ENCODE measurements at regions not wholly inside any gene's neighbourhood (a gene's known extent, or its start where the extent isn't known, plus 50 kb on each side); places are given as distances from the start of the nearest gene placed in this dataset.

DNA sequence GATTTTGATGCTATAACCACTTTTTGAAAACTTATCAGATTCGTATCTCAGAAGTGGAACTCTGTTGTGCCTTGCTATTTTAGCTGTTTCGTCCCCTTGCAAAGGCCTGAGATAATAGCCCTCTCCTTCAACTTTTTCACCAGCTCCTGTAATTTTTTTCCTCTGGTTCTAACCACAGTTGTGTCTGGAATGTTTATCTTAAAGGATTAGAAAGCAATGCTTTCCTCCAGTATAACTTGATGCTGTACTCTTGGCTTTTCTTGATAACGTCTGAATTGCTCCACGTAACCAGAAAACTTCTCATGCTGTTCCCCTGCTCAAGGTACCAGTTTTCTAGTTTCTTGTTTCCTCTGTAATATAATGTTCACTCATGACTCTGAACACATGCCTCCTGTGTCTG is 209.4 kb downstream of the DTWD2 start:
- Histone ChIP-seq H3K4me3 (no peak overlapping the region), H3K27me3 (ENCODE audit: low read depth) (no peaks in the 10 kb centered on the region)

DNA sequence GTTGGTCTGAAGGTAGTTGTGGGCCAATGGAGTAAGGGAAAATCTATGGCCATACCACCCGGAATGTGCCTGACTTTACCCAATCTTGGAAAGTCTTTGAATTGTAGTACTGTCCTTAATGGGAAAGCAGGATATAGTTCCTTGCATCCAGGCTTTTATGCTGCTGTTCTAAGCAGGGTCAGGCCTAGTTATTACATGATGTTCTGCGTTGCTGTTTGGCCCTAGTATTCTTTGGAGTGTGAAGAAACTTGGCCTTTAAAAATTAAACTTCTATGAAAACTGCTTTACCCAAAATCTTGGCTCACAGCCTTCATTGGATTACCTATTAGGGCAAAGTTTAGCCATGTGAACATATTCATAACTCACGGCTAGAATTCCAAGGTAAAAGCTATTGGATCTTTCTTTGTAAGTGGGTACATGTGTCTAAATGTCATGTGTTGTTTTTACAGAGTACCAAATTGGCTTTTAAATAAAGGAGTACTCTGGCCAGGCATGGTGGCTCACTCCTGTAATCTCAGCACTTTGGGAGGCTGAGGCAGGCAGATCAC is 211.1 kb downstream of the DTWD2 start:
- Histone ChIP-seq H3K27ac (replicated peaks) (no peak overlapping the region), H3K36me3 (no peaks in the 10 kb centered on the region), H3K4me1 (no peaks in the 10 kb centered on the region), H3K9me3 (replicated peaks) (no peaks in the 10 kb centered on the region), H3K27me3 (ENCODE audit: low read depth) (no peaks in the 10 kb centered on the region), H3K4me3 (no peak overlapping the region)
- TF ChIP-seq, protein P1, sequence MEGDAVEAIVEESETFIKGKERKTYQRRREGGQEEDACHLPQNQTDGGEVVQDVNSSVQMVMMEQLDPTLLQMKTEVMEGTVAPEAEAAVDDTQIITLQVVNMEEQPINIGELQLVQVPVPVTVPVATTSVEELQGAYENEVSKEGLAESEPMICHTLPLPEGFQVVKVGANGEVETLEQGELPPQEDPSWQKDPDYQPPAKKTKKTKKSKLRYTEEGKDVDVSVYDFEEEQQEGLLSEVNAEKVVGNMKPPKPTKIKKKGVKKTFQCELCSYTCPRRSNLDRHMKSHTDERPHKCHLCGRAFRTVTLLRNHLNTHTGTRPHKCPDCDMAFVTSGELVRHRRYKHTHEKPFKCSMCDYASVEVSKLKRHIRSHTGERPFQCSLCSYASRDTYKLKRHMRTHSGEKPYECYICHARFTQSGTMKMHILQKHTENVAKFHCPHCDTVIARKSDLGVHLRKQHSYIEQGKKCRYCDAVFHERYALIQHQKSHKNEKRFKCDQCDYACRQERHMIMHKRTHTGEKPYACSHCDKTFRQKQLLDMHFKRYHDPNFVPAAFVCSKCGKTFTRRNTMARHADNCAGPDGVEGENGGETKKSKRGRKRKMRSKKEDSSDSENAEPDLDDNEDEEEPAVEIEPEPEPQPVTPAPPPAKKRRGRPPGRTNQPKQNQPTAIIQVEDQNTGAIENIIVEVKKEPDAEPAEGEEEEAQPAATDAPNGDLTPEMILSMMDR (IDR thresholded peaks at IDR 0.05; ENCODE audit: borderline replicate concordance) = no peak
- no peak for DNase-seq
- intact Hi-C loops (cut with micrococcal nuclease) = no loop called here

More for the DNA sequence above, 209.4 kb downstream of the DTWD2 start:
- no peak for DNase-seq
- TF ChIP-seq, protein P1 (IDR thresholded peaks at IDR 0.05; ENCODE audit: borderline replicate concordance) = no peak
- H3K27ac ChIP-seq (replicated peaks) = no peak overlapping the region
- H3K36me3 ChIP-seq = no peaks in the 10 kb centered on the region
- no peaks in the 10 kb centered on the region for H3K9me3 ChIP-seq (replicated peaks)
- H3K4me1 ChIP-seq = no peaks in the 10 kb centered on the region
- intact Hi-C loops (cut with micrococcal nuclease) = no loop called here

DNA sequence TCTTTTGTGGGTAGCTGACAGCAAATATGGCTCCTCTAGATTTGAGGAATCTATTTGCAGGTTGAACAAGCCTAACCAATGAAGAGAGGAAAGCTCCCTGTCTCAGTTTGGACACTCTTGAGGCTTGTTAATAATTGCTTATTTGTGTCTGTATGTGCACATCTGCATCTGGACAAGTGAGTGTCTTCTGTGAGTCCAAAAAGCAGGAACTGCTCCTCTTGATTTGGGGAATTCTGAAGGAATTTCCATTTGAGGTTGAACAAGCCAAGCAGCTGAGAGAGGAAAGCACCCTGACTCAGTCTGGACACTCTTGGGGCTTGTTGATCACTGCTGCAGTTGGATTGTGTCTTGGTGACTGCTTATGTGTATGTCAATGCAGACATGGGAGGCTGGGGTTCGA is 211.6 kb downstream of the DTWD2 start:
- H3K27ac ChIP-seq (replicated peaks) = no peak overlapping the region
- no peak overlapping the region for H3K4me3 ChIP-seq
- no peaks in the 10 kb centered on the region for H3K27me3 ChIP-seq (ENCODE audit: low read depth)
- H3K4me1 ChIP-seq = no peaks in the 10 kb centered on the region
- TF ChIP-seq, protein P1 (IDR thresholded peaks at IDR 0.05; ENCODE audit: borderline replicate concordance) = no peak
- intact Hi-C loops (cut with micrococcal nuclease) = no loop called here
- no peaks in the 10 kb centered on the region for H3K9me3 ChIP-seq (replicated peaks)
- H3K36me3 ChIP-seq = no peaks in the 10 kb centered on the region
- no peak for DNase-seq

DNA sequence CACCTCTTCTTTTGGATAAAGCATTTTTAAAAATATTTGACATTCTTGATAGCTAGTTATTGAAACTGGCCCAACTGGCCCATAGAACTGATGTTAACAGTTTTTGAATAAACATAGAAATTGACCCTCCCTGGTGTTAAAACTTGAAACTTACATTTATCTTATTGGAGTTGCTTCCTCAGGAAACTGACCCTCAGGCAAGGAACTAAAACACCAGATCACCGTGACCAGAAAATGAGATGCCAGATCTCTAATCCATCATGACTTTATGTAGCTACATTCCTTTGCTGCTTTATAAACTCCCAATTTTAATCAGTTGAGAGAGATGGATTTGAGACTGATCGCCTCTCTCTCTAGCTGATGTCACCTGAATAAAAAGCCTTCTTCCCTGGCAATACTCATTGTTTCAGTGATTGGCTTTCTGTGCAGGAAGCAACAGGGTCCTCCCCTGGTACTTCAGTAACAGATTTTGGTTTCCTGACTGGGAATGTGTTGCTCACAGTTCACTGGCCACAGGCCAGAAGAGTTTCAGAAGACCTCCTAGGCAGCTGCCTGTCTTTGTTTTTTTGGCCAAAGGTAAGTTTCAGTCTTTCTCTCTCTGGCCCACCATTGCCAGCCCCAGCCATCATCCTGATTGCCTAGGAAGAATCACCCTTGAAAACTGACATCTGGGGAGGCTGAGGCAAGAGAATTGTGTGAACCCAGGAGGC is 212.4 kb downstream of the DTWD2 start:
- DNase-seq = no peak
- H3K4me1 ChIP-seq = no peaks in the 10 kb centered on the region
- H3K9me3 ChIP-seq (replicated peaks) = no peaks in the 10 kb centered on the region
- intact Hi-C loops (cut with micrococcal nuclease) = no loop called here
- H3K4me3 ChIP-seq = no peak overlapping the region
- H3K27ac ChIP-seq (replicated peaks) = no peak overlapping the region
- H3K27me3 ChIP-seq (ENCODE audit: low read depth) = no peaks in the 10 kb centered on the region
- H3K36me3 ChIP-seq = no peaks in the 10 kb centered on the region
- TF ChIP-seq, protein P1 (IDR thresholded peaks at IDR 0.05; ENCODE audit: borderline replicate concordance) = no peak

DNA sequence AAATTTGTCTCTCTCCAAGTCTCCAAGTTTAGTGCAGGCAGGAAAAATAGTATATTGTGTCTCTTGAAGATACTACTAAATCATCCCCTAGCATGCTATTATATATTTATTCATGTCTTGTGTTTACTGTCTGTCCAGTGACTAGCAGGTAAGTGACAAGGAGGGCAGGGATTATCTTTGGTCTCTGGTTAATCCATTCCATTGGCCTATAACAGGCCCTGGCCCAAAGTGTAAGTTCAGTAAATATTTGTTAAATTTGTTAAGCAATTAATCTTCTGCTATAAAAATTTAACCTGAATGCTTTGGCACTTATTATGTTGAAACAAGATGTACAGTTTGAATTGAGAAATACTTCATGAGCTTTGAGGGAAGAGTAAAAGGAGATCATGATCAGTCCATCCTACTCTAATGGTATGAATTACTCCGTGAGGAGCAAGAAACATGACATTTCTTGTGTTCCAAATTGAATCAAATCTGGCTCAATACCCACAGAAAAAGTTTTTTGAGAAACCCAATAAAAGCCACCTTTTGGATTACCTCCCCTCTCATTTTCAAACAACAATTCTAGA is 219.7 kb downstream of the DTWD2 start:
- no peak for DNase-seq
- H3K4me3 ChIP-seq = no peak overlapping the region
- H3K36me3 ChIP-seq = no peaks in the 10 kb centered on the region
- H3K4me1 ChIP-seq = no peaks in the 10 kb centered on the region
- no peaks in the 10 kb centered on the region for H3K9me3 ChIP-seq (replicated peaks)
- intact Hi-C loops (cut with micrococcal nuclease) = no loop called here
- H3K27me3 ChIP-seq (ENCODE audit: low read depth) = no peaks in the 10 kb centered on the region
- TF ChIP-seq, protein P1 (IDR thresholded peaks at IDR 0.05; ENCODE audit: borderline replicate concordance) = no peak
- H3K27ac ChIP-seq (replicated peaks) = no peak overlapping the region

All from left ventricle myocardium inferior (tissue), 1 donor.